NOMO-1 treated with DMSO at 0.1 percent for 48 hours (cell line): ENCODE measurements at regions not wholly inside any gene's neighbourhood (a gene's known extent, or its start where the extent isn't known, plus 50 kb on each side); places are given as distances from the start of the nearest gene placed in this dataset.
"Not testable (repeated sequence)": the region's sequence is repeated elsewhere in the genome, so short reads cannot be mapped to it uniquely, and the experiment has no call there.

Source experiments
- DNase-seq: peaks from one replicate; lab custom pipeline; 2025; ENCODE audit not compliant: unreplicated experiment; lab: John Stamatoyannopoulos, UW

GRCh38 chr4:184965230-184966050 lies 52.9 kb upstream of the HELT start:
- not testable (repeated sequence) for DNase-seq

GRCh38 chr4:184966051-184966691 lies 52.1 kb upstream of the HELT start:
- DNase-seq, result not testable (repeated sequence)

- peak; percentile 45 for DNase-seq
These were observed 50.6 kb upstream of the HELT start for GRCh38 chr4:184967699-184968098.

GRCh38 chr4:184968366-184968765 lies 49.9 kb upstream of the HELT start:
- DNase-seq, result no peak
